Ascending aorta (tissue), 2 donors: ENCODE measurements at regions not wholly inside any gene's neighbourhood (a gene's known extent, or its start where the extent isn't known, plus 50 kb on each side); places are given as distances from the start of the nearest gene placed in this dataset.

ENCODE experiments used
- DNase-seq, 2 donors: peaks; one replicate each; pipeline ENCODE4 v3.0.0-alpha.2; 2019; ENCODE audit warnings: low spot score in 2 of 2
- H3K27ac ChIP-seq, 2 donors: fragments of 200-600 bp; sonication (generic); one replicate each; pipeline ENCODE4 v1.5.1; 2016 to 2017; ENCODE audit warnings: mild to moderate bottlenecking in 1 of 2
- H3K27me3 ChIP-seq: fragments of 200-600 bp; sonication (generic); one replicate; pipeline ENCODE4 v1.5.1; 2017
- H3K36me3 ChIP-seq, 2 donors: fragments of 200-600 bp; sonication (generic); one replicate each; pipeline ENCODE4 v1.5.1; 2016
- H3K4me1 ChIP-seq, 2 donors: fragments of 200-600 bp; sonication (generic); one replicate each; pipeline ENCODE4 v1.5.1; 2016 to 2017; ENCODE audit warnings: mild to moderate bottlenecking in 1 of 2
- H3K4me3 ChIP-seq, 2 donors: fragments of 200-600 bp; sonication (generic); one replicate each; pipeline ENCODE4 v1.5.1; 2016 to 2017; ENCODE audit warnings: mild to moderate bottlenecking in 1 of 2
- H3K9me3 ChIP-seq, 2 donors: fragments of 200-600 bp; sonication (generic); one replicate each; pipeline ENCODE4 v1.5.1; 2016
- intact Hi-C: fragments of 100-400 bp; cut with DNase I; formaldehyde crosslinking; loops from one replicate; pipeline ENCODE4 v1.15.1; 2023
- TF ChIP-seq, protein P1 (sequence below), 3 experiments: fragments of 200-600 bp in 2 of 3; fragments of 450-650 bp in 1 of 3; sonication (generic) in 2 of 3; IDR thresholded peaks; one replicate each; pipeline ENCODE4 v1.5.1; 2016 to 2019; ENCODE audit warnings: antibody characterized with exemption in 3 of 3, mild to moderate bottlenecking in 1 of 3, moderate library complexity in 1 of 3

DNA sequence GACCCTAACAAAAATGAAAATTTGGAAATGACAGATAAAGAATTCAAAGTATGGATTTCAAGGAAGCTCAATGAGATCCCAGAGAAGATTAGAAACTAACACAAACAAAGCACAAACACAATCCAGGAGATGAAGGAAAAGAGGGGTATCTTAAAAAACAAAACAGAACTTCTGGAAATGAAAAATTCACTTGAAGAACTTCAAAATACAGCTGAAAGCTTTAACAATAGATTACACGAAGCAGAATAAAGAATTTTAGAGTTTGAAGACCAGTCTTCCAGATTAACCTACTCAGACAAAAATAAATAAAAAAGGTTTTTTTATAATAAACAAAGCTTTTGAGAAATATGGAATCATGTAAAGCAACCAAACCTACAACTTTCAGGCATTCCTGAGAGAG, 671.8 kb upstream of the SLC39A10 start:
- intact Hi-C loops, result no loop called here
- TF ChIP-seq, protein P1, sequence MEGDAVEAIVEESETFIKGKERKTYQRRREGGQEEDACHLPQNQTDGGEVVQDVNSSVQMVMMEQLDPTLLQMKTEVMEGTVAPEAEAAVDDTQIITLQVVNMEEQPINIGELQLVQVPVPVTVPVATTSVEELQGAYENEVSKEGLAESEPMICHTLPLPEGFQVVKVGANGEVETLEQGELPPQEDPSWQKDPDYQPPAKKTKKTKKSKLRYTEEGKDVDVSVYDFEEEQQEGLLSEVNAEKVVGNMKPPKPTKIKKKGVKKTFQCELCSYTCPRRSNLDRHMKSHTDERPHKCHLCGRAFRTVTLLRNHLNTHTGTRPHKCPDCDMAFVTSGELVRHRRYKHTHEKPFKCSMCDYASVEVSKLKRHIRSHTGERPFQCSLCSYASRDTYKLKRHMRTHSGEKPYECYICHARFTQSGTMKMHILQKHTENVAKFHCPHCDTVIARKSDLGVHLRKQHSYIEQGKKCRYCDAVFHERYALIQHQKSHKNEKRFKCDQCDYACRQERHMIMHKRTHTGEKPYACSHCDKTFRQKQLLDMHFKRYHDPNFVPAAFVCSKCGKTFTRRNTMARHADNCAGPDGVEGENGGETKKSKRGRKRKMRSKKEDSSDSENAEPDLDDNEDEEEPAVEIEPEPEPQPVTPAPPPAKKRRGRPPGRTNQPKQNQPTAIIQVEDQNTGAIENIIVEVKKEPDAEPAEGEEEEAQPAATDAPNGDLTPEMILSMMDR (IDR thresholded peaks at IDR 0.05), result no peak
- no peaks in the 10 kb centered on the region for H3K4me1 ChIP-seq
- H3K27ac ChIP-seq, result no peak overlapping the region
- no peaks in the 10 kb centered on the region for H3K27me3 ChIP-seq
- no peak for DNase-seq
- H3K9me3 ChIP-seq, result peaks cover 7 to 13% of the 10 kb centered on the region in 2 donors
- no peaks in the 10 kb centered on the region for H3K36me3 ChIP-seq
- no peak overlapping the region for H3K4me3 ChIP-seq

DNA sequence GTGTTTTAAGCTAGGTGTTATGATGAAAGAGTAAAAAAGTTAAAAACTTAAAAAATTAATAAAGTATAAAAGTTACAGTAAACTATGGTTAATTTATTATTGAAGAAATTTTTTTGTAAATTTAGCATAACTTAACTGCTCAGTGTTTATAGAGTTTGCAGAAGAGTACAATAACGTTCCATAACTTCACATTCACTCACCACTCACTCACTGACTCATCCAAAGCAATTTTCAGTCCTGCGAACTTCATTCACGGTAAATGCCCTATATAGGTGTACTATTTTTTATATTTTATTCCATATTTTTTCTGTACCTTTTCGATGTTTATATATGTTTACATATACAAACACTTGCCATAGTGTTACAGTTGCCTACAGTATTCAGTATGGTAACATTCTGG, 694.8 kb upstream of the SLC39A10 start:
- Histone ChIP-seq H3K27me3 (no peaks in the 10 kb centered on the region), H3K4me1 (no peaks in the 10 kb centered on the region), H3K9me3 (no peaks in the 10 kb centered on the region), H3K4me3 (no peak overlapping the region), H3K27ac (no peak overlapping the region), H3K36me3 (no peaks in the 10 kb centered on the region)
- TF ChIP-seq, protein P1 (IDR thresholded peaks at IDR 0.05), result no peak
- DNase-seq, result no peak
- intact Hi-C loops, result no loop called here

DNA sequence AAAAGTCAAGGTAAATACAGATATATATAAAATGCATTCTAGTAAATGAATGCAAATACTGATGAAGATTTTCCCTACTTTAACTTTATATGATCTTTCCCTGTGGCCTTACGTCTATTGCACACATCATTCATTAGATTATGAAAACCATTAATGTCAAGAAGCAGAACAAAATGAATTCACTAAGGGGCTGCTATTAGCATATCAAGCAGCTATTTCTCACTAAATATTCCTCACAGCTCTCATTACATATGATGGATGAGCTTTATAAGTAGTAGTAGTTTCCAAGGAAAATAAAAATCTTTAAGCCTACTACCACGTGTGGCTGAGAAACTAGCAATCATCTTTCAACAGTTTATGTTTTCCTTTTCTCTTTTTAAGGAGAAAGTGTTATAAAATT, 702.8 kb upstream of the SLC39A10 start:
- no peaks in the 10 kb centered on the region for H3K36me3 ChIP-seq
- no peak overlapping the region for H3K27ac ChIP-seq
- DNase-seq, result no peak
- no peaks in the 10 kb centered on the region for H3K4me1 ChIP-seq
- no peaks in the 10 kb centered on the region for H3K27me3 ChIP-seq
- TF ChIP-seq, protein P1 (IDR thresholded peaks at IDR 0.05), result no peak
- no peaks in the 10 kb centered on the region for H3K9me3 ChIP-seq
- intact Hi-C loops, result no loop called here
- H3K4me3 ChIP-seq, result no peak overlapping the region

DNA sequence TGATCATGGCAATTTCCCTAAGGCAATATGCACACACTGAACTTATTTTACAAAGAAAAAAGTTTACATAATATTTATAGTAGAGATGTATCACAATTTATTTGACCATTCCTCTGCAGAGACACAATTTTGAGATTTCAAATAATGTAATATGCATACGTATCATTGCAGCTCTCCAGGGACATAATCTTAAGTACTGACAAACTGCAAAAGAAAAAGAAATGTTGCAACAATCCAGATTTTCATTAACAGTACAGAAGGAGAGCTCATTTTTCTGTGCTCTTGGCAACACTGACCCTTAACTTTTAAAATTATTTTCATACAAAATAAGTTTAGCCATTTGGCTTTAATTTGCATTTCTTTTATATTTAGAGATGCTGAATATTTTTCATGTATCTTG, 710.2 kb upstream of the SLC39A10 start:
- DNase-seq, result no peak
- no peaks in the 10 kb centered on the region for H3K9me3 ChIP-seq
- no peak overlapping the region for H3K27ac ChIP-seq
- no peaks in the 10 kb centered on the region for H3K36me3 ChIP-seq
- TF ChIP-seq, protein P1 (IDR thresholded peaks at IDR 0.05), result no peak
- no peak overlapping the region for H3K4me3 ChIP-seq
- intact Hi-C loops, result no loop called here
- H3K27me3 ChIP-seq, result no peaks in the 10 kb centered on the region
- no peaks in the 10 kb centered on the region for H3K4me1 ChIP-seq

DNA sequence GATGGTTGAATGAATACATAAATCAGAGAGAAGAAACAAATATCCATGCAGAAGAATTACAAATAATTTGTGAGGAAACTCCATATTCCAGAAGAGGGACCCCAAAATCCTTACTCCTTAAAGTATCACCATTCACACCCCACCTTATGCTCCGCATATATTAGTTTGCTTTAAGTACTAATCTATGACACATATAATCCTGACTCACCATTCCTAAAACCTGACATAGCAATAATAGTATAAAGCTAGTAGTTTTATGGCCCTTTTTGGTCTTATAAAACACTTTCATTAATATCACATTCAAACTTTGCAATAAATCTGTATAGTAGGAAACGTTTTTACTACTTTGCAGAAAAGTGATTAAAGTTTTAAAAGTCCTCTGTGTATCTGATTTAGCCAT, 719.0 kb upstream of the SLC39A10 start:
- TF ChIP-seq, protein P1 (IDR thresholded peaks at IDR 0.05), result no peak
- Histone ChIP-seq H3K27me3 (no peaks in the 10 kb centered on the region), H3K9me3 (no peaks in the 10 kb centered on the region), H3K4me3 (no peak overlapping the region), H3K27ac (no peak overlapping the region), H3K4me1 (no peaks in the 10 kb centered on the region), H3K36me3 (no peaks in the 10 kb centered on the region)
- intact Hi-C loops, result no loop called here
- DNase-seq, result no peak

DNA sequence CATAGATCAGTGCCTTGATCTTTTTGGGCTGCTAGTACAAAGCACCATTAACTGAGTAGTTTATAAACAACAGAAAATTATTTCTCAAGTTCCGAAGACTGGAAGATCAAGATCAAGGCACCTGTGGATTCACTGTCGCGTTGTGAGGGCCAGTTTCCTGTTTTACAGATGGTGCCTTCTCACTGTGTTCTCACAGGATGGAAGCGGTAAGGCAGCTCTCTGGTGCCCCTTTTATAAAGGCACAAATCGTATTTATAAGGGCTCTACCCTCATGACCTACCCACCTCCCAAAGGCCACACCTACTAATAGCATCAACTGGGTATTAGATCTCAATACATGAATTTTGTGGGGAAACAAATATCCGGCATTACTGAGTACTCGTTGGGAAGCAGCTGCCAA, 729.5 kb upstream of the SLC39A10 start:
- intact Hi-C loops, result no loop called here
- Histone ChIP-seq H3K4me1 (no peaks in the 10 kb centered on the region), H3K27me3 (no peaks in the 10 kb centered on the region), H3K9me3 (no peaks in the 10 kb centered on the region), H3K4me3 (no peak overlapping the region), H3K36me3 (no peaks in the 10 kb centered on the region), H3K27ac (no peak overlapping the region)
- TF ChIP-seq, protein P1 (IDR thresholded peaks at IDR 0.05), result no peak
- DNase-seq, result no peak
